H9 (cell line): ENCODE measurements at regions not wholly inside any gene's neighbourhood (a gene's known extent, or its start where the extent isn't known, plus 50 kb on each side); places are given as distances from the start of the nearest gene placed in this dataset.

ENCODE experiments used
- DNase-seq: peaks from one replicate; pipeline ENCODE4 v3.0.0-alpha.2; 2017
- H2AFZ ChIP-seq: one replicate; pipeline ENCODE4 v1.6.1; 2013; ENCODE audit warnings: mild to moderate bottlenecking, low read length, control low read depth, moderate library complexity
- H2AK5ac ChIP-seq: 2 replicates; pipeline ENCODE4 v1.6.1; 2013; ENCODE audit warnings: low read length, control low read depth, mixed read lengths; ENCODE audit not compliant: insufficient read length
- H2BK120ac ChIP-seq: one replicate; pipeline ENCODE4 v1.6.1; 2013; ENCODE audit warnings: low read depth, mild to moderate bottlenecking, low read length, control low read depth, inconsistent platforms; ENCODE audit not compliant: poor library complexity, severe bottlenecking
- H2BK12ac ChIP-seq: 2 replicates; pipeline ENCODE4 v1.6.1; 2013; ENCODE audit warnings: low read length, control low read depth, mixed read lengths, low read depth; ENCODE audit not compliant: insufficient read length
- H2BK15ac ChIP-seq: 2 replicates; pipeline ENCODE4 v1.6.1; 2013; ENCODE audit warnings: low read depth, low read length, control low read depth
- H2BK20ac ChIP-seq: one replicate; pipeline ENCODE4 v1.6.1; 2013; ENCODE audit warnings: low read depth, mild to moderate bottlenecking, low read length, control low read depth, inconsistent platforms; ENCODE audit not compliant: poor library complexity, severe bottlenecking
- H2BK5ac ChIP-seq: 2 replicates; pipeline ENCODE4 v1.6.1; 2013; ENCODE audit warnings: low read length, control low read depth, mixed read lengths; ENCODE audit not compliant: insufficient read length
- H3K14ac ChIP-seq: 2 replicates; pipeline ENCODE4 v1.6.1; 2013; ENCODE audit warnings: low read length, control low read depth; ENCODE audit not compliant: insufficient read depth
- H3K18ac ChIP-seq: 2 replicates; pipeline ENCODE4 v1.6.1; 2013; ENCODE audit warnings: low read depth, mild to moderate bottlenecking, mixed read lengths, low read length, control low read depth; ENCODE audit not compliant: insufficient read length
- H3K23ac ChIP-seq: 2 replicates; pipeline ENCODE4 v1.6.1; 2013; ENCODE audit warnings: low read length, control low read depth, mixed read lengths, low read depth; ENCODE audit not compliant: insufficient read length
- H3K23me2 ChIP-seq: 2 replicates; pipeline ENCODE4 v1.6.1; 2013; ENCODE audit warnings: low read depth, mild to moderate bottlenecking, mixed read lengths, low read length, control low read depth; ENCODE audit not compliant: insufficient read length, poor library complexity, severe bottlenecking
- H3K27ac ChIP-seq: 2 replicates; pipeline ENCODE4 v1.5.1; 2013; ENCODE audit warnings: low read length, control low read depth, mixed read lengths, low read depth; ENCODE audit not compliant: insufficient read length
- H3K27me3 ChIP-seq: 2 replicates; pipeline ENCODE4 v1.6.1; 2013; ENCODE audit warnings: low read length, control low read depth, inconsistent platforms; ENCODE audit not compliant: insufficient read depth
- H3K4ac ChIP-seq: 2 replicates; pipeline ENCODE4 v1.6.1; 2013; ENCODE audit warnings: low read depth, mild to moderate bottlenecking, control low read depth, inconsistent platforms, low read length, moderate library complexity
- H3K4me1 ChIP-seq: 2 replicates; pipeline ENCODE4 v1.6.1; 2013; ENCODE audit warnings: low read length, control low read depth, inconsistent platforms; ENCODE audit not compliant: insufficient read depth
- H3K4me2 ChIP-seq: 2 replicates; pipeline ENCODE4 v1.6.1; 2013; ENCODE audit warnings: low read length, control low read depth, mixed read lengths; ENCODE audit not compliant: insufficient read length, insufficient read depth
- H3K56ac ChIP-seq: 2 replicates; pipeline ENCODE4 v1.6.1; 2013; ENCODE audit warnings: low read depth, mild to moderate bottlenecking, mixed read lengths, low read length, control low read depth; ENCODE audit not compliant: insufficient read length
- H3K79me1 ChIP-seq: 2 replicates; pipeline ENCODE4 v1.6.1; 2013; ENCODE audit warnings: low read depth, mild to moderate bottlenecking, moderate library complexity, low read length, control low read depth, inconsistent platforms; ENCODE audit not compliant: insufficient read depth, poor library complexity, severe bottlenecking
- H3K79me2 ChIP-seq: 2 replicates; pipeline ENCODE4 v1.6.1; 2013; ENCODE audit warnings: low read length, control low read depth, inconsistent platforms; ENCODE audit not compliant: insufficient read depth
- H3K9ac ChIP-seq: 2 replicates; pipeline ENCODE4 v1.6.1; 2013; ENCODE audit warnings: low read length, control low read depth, mixed read lengths; ENCODE audit not compliant: insufficient read length; ENCODE audit errors: extremely low read depth
- H3K9me3 ChIP-seq: one replicate; pipeline ENCODE4 v1.6.1; 2013; ENCODE audit warnings: low read depth, low read length, inconsistent platforms; ENCODE audit not compliant: control insufficient read depth
- H3T11ph ChIP-seq: one replicate; pipeline ENCODE4 v1.6.1; 2013; ENCODE audit warnings: mild to moderate bottlenecking, low read length, control low read depth, inconsistent platforms
- H4K20me1 ChIP-seq: one replicate; pipeline ENCODE4 v1.6.1; 2013; ENCODE audit not compliant: control insufficient read depth, insufficient read length, insufficient read depth
- H4K5ac ChIP-seq: 2 replicates; pipeline ENCODE4 v1.6.1; 2013; ENCODE audit warnings: low read depth, mild to moderate bottlenecking, mixed read lengths, low read length, control low read depth; ENCODE audit not compliant: insufficient read length
- H4K8ac ChIP-seq: replicated peaks from 2 replicates; pipeline ENCODE4 v1.6.1; 2013; ENCODE audit warnings: low read length, control low read depth, mixed read lengths, low read depth; ENCODE audit not compliant: insufficient read length
- H4K91ac ChIP-seq: 2 replicates; pipeline ENCODE4 v1.6.1; 2013; ENCODE audit warnings: low read depth, mild to moderate bottlenecking, moderate library complexity, mixed read lengths, low read length, control low read depth; ENCODE audit not compliant: insufficient read length
- H3K27ac Mint-ChIP-seq, 3 experiments: 2 replicates in 2 of 3; 3 replicates in 1 of 3; pipeline ENCODE4 v1.8.0; 2020 to 2021; ENCODE audit warnings: mixed read lengths in 3 of 3, mild to moderate bottlenecking in 1 of 3, moderate library complexity in 1 of 3
- H3K27me3 Mint-ChIP-seq: 2 replicates; pipeline ENCODE4 v1.8.0; 2021; ENCODE audit warnings: low read depth, mild to moderate bottlenecking, moderate library complexity, mixed read lengths
- H3K36me3 Mint-ChIP-seq, 3 experiments: 2 replicates in 2 of 3; 3 replicates in 1 of 3; pipeline ENCODE4 v1.8.0; 2020 to 2021; ENCODE audit warnings: low read depth in 3 of 3, mixed read lengths in 3 of 3; ENCODE audit not compliant: insufficient read depth in 1 of 3
- H3K4me1 Mint-ChIP-seq, 2 experiments: 2 replicates each; pipeline ENCODE4 v1.8.0; 2020; ENCODE audit warnings: mixed read lengths in 2 of 2
- H3K4me3 Mint-ChIP-seq, 2 experiments: 2 replicates in 1 of 2; 3 replicates in 1 of 2; pipeline ENCODE4 v1.8.0; 2020 to 2021; ENCODE audit warnings: mild to moderate bottlenecking in 2 of 2, mixed read lengths in 2 of 2, moderate library complexity in 1 of 2
- H3K9me3 Mint-ChIP-seq, 2 experiments: 2 replicates in 1 of 2; 3 replicates in 1 of 2; pipeline ENCODE4 v1.8.0; 2020; ENCODE audit warnings: mild to moderate bottlenecking in 2 of 2, mixed read lengths in 2 of 2, moderate library complexity in 1 of 2
- CTCF ChIP-seq: fragments of 200-600 bp; sonication (generic); conservative IDR thresholded peaks from 3 replicates; pipeline ENCODE4 v1.8.0; 2021; ENCODE audit warnings: antibody characterized with exemption, mild to moderate bottlenecking
- WGBS: extraction: QIAGEN DNeasy Blood & Tissue Kit; methylation state at CpG from one replicate; pipeline ENCODE4 v1.1.7; 2013; ENCODE audit warnings: missing lambda C conversion rate, low lambda C conversion rate, mixed read lengths; ENCODE audit not compliant: insufficient read length; ENCODE audit errors: extremely low coverage; 5-methylcytosine and 5-hydroxymethylcytosine counted together

- no peak for TF ChIP-seq CTCF
- H4K91ac ChIP-seq: no peak overlapping the region
- WGBS: no CpG with 5 or more reads among the region's 7 CpGs
- H4K20me1 ChIP-seq: no peaks in the 10 kb centered on the region
- no peak overlapping the region for H2BK20ac ChIP-seq
- no peak overlapping the region for H3K14ac ChIP-seq
- H3K4me1 ChIP-seq: peaks cover 2% of the 10 kb centered on the region; the same call in 1 of the 2 replicates
- H2BK120ac ChIP-seq: no peak overlapping the region
- no peak overlapping the region for H4K5ac ChIP-seq
- H3K23me2 ChIP-seq: no peaks in the 10 kb centered on the region
- Mint-ChIP-seq H3K4me3 (no peak overlapping the region), H3K27ac (no peak overlapping the region), H3K4me1 (peaks cover 29 to 38% of the 10 kb centered on the region in 2 experiments), H3K27me3 (peaks cover 13% of the 10 kb centered on the region), H3K36me3 (no peaks in the 10 kb centered on the region), H3K9me3 (no peaks in the 10 kb centered on the region; a peak in 1 of 5 replicates)
- H3T11ph ChIP-seq: no peak overlapping the region
- no peak overlapping the region for H3K23ac ChIP-seq
- no peak overlapping the region for H2AFZ ChIP-seq
- H4K8ac ChIP-seq: no peak overlapping the region
- H2BK12ac ChIP-seq: no peak overlapping the region
- no peak overlapping the region for H2BK5ac ChIP-seq
- H3K56ac ChIP-seq: no peak overlapping the region
- H3K79me2 ChIP-seq: no peaks in the 10 kb centered on the region
- no peak overlapping the region for H2AK5ac ChIP-seq
- no peak overlapping the region for H3K4ac ChIP-seq
- H2BK15ac ChIP-seq: no peak overlapping the region
- no peaks in the 10 kb centered on the region for H3K27me3 ChIP-seq
- no peak overlapping the region for H3K4me2 ChIP-seq
- H3K9me3 ChIP-seq: no peaks in the 10 kb centered on the region
- H3K18ac ChIP-seq: no peak overlapping the region
- DNase-seq: no peak
- no peak overlapping the region for H3K27ac ChIP-seq
- no peak overlapping the region for H3K9ac ChIP-seq
- H3K79me1 ChIP-seq: no peaks in the 10 kb centered on the region
These were observed 63.6 kb upstream of the SH3RF3 start for GRCh38 chr2:109065391-109065734.
